22Rv1 (cell line): ENCODE measurements at regions not wholly inside any gene's neighbourhood (a gene's known extent, or its start where the extent isn't known, plus 50 kb on each side); places are given as distances from the start of the nearest gene placed in this dataset.

Experiments
- CTCF ChIP-seq: fragments of 450-650 bp; IDR thresholded peaks from 2 replicates; pipeline ENCODE4 v1.5.1; 2017; ENCODE audit warnings: mild to moderate bottlenecking
- ZFX ChIP-seq: fragments of 450-650 bp; IDR thresholded peaks from 2 replicates; pipeline ENCODE4 v1.6.1; 2017; ENCODE audit warnings: antibody characterized with exemption, borderline replicate concordance

- TF ChIP-seq CTCF, result no peak
- TF ChIP-seq ZFX, result no peak
These were observed 534.9 kb downstream of the SOX6 start for GRCh38 chr11:15821451-15821850.
